NCI-H2171 (cell line): ENCODE measurements at regions not wholly inside any gene's neighbourhood (a gene's known extent, or its start where the extent isn't known, plus 50 kb on each side); places are given as distances from the start of the nearest gene placed in this dataset.

Experiments
- DNase-seq: peaks from one replicate; lab custom pipeline; 2025; lab: John Stamatoyannopoulos, UW

DNA sequence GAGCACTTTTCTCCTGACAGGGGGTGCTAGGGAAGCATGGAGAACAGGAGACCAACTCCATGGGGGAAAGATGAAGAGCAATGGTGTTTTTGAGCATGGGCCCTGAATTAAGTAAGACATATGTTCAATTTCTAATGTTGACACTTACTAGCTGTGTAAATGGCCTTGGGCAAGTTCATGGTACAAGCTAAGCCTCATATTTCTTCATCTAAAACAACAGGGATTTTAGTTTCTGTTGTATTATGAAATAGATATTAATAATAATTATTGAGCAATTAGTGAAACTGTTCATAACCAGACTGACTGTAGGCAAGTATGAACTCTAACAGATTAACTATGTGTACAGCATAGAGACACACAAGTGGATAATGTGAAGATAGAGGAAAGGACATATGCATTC, 515.0 kb upstream of the FAT1 start:
- DNase-seq = no peak

GRCh38 chr4:187251896-187252295, 528.2 kb upstream of the FAT1 start:
- no peak for DNase-seq

DNA sequence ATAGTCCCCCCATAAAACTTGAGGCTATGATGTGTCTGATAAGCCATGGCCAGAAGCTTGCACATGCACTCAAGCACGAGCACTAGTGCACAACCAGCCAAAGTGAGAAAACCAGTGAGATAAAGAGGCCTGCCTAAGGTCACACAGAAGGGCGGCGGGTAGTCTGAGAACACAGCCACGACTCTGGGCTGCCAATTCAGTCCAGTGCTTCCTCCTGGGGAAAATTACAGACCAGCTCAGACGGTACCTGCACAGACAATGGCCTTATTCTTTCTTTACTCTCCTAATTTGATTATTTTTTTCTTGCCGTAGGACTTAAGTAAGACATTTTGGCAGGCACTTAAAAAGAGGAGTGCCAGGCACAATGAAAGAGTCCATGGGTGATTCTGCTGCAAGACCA, 533.2 kb upstream of the FAT1 start:
- DNase-seq = no peak

DNA sequence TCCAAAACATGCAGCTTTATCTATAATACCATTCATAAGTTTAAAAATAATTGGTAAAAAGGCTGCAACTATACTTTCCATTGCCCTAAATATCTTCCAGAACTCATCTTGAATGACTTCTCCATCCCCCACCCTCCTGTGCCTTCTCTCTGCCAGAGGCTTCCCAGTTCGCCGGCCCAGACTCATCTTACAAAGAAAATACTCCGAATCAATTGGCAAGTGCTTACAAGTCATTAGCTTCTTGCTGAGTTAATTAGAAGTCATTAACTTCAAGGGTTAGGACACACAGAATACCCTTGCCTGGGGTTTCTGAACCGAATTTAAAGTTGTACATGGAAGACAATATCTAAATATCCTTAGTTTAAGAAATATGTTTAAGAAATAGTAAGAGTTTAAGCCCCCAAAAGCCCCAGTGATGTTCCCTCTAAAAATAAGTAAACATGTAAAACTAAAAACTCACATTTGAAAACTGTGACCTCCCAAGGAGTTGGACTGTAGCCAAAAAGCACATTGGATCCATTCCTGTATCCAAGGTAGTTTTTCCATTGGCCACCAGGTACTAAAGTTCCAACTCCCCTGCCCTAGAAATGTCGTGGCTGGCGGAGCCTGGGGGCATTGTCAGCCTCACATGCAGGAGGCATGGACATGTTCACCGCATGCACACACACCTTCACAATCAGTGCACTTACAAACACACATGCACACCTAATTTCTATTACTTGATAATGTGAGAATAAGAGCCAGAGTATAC, 535.2 kb upstream of the FAT1 start:
- no peak for DNase-seq

GRCh38 chr4:187268940-187269339, 545.3 kb upstream of the FAT1 start:
- no peak for DNase-seq

DNA sequence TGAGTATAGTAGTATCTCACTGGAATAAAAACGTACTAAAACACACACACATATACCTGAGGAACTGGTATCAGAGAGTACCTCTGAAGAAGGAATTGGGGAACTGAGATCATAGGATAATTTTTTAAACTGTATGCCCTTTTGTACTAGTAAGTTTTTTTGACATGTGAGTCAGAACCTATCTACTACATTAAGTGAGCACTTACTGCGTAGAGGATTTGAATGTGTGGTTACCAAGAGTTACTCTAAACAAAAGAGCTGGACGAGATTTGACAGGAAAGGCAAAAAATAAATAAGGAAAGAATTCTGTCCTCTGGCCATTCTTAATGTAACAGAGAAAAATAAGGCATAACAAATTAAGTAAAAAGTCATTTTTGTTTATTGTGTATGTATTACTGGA, 546.5 kb upstream of the FAT1 start:
- DNase-seq = no peak

DNA sequence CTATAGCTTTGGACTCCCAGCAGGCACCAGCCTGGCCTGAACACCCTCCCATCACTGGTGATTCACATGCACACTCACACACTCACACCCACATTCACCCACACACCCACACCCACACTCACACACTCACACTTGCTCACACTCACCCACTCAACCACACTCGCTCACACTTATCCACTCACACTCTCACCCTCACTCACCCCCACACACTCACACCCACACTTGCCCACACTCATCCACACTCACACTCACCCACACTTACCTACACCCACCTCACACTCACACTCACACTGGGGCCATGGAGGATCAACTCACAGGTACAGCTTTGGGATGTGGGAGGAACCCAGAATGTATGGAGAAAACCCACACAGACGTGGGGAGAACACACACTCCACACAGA, 548.2 kb upstream of the FAT1 start:
- no peak for DNase-seq

GRCh38 chr4:187274153-187274552, 550.5 kb upstream of the FAT1 start:
- DNase-seq = no peak

GRCh38 chr4:187276736-187277408, 553.2 kb upstream of the FAT1 start:
- DNase-seq = no peak

GRCh38 chr4:187283201-187283955, 559.7 kb upstream of the FAT1 start:
- DNase-seq = no peak

- DNase-seq = no peak
Observed at GRCh38 chr4:187286525-187286924, 562.9 kb upstream of the FAT1 start.

GRCh38 chr4:187289371-187289770, 565.7 kb upstream of the FAT1 start:
- DNase-seq = no peak

DNA sequence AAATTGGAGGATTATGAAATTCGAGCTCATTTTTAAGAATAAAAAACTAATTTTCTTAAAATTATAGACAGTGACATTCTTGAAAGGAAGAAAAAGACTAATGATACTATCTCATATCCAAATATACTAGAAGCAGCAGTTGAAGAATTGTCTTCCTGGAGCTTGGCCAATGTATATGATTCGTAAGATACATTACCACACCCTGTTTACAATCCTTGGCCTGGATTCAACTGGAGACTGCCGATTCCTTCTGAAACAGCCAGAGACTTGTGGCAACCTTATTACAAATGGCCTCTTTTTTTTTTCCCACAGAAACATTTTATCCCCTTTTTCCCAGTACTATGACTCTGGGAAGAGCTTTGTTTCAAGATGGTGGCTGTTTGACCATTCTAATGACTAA, 571.2 kb upstream of the FAT1 start:
- DNase-seq = no peak

DNA sequence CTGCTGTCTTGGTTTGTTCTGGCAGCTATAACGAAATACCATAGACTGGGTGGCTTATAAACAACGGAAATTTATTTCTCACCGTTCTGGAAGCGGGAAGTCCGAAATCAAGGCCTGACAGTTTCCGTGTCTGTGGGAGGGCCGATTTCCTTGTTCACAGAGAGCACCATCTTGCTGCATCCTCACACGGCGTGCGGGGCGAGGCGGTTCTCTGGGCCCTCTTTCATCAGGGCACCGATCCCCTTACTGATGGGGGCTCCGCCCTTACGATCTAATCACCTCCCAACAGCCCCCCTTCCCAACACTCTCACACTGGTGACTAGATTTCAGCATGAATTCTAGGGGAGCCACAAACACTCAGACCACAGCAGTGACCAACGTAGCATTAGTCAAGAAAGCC, 578.3 kb upstream of the FAT1 start:
- no peak for DNase-seq

DNA sequence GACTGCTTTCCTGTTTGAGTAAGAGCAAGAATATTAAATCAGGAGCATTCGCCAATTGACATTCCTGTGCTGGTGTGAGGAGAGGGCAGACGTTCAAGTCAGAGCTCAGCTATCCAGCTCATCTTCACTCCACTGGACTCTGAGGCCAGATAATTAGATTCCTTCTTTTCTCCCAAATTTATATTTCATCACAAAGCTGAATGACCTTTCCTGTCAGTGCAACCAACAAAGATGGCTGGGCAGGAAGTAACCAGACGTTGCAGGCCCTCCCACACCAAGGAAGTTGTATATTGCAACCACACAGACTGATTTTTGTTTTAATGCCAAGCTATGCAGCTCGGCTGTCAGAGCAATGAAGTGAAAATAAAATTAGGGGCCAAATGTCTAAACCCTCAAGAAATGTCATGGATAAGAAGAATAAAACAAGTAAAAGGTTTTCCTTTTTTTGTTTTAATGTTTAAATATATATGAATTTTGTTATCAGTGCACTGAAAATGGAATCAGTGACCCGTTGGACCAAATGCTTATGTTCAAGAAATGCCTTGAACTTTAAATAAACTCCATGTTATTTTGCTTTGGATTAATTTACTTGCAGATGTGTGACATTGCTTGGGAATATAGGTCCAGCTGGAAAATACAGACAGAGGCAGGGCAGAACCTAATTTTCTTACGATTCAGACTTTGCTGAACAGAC, 578.9 kb upstream of the FAT1 start:
- DNase-seq = no peak

GRCh38 chr4:187304133-187304532, 580.5 kb upstream of the FAT1 start:
- no peak for DNase-seq

DNA sequence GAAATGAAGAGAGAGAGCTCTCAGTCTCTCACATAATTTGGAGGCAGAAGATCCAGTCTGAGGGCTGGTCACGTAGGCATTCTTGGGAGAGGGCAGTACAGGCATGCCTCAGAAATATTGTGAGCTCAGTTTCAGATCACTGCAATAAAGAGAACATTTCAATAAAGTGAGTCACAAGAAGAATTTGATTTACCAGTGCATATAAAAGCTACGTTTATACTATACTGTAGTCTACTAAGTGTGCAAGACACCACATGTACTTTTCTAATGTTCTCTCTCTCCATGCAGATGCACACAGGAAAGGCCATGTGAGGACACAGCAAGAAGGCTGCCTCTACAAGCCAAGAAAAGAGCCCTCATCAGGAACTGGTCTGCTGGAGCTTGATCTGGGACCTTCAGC, 583.5 kb upstream of the FAT1 start:
- DNase-seq = no peak

GRCh38 chr4:187309456-187309855, 585.8 kb upstream of the FAT1 start:
- DNase-seq = no peak

- DNase-seq = no peak
Observed at GRCh38 chr4:187312299-187312698, 588.6 kb upstream of the FAT1 start.

DNA sequence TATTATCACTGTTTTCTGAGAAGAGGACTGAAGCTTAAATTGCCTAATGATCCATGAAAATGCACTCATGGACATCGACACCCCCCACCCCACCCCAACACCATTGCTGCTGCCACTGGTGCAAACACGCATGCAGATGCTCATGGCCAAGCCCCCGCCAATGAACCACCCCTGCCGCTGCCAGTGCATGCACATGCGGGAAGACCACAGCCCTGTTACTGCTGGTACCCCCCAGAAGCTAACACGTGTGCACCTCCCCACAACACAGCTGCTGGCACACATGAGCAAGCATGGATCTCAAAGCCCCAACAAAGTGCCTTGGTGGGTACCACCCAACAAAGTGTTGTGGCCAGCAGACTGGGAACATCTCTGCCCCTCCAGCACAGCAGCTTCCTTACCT, 594.1 kb upstream of the FAT1 start:
- no peak for DNase-seq

DNA sequence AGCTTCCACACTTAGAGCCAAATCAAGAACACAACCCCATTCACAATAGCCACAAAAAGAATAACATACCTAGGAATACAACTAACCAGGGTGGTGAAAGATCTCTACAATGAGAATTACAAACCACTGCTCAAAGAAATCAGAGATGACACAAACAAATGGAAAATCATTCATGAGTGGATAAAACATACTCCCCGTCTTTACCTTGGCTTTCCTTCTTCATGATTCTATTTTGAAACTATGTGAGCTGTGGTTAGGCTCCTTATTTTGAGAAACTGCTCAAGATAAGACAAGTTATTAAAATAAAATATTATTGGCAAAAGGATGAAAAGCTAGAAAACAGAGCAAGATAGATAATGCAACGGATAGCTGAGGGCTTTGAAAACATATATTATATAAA, 598.1 kb upstream of the FAT1 start:
- DNase-seq = no peak

GRCh38 chr4:187332141-187332540, 608.5 kb upstream of the FAT1 start:
- no peak for DNase-seq

DNA sequence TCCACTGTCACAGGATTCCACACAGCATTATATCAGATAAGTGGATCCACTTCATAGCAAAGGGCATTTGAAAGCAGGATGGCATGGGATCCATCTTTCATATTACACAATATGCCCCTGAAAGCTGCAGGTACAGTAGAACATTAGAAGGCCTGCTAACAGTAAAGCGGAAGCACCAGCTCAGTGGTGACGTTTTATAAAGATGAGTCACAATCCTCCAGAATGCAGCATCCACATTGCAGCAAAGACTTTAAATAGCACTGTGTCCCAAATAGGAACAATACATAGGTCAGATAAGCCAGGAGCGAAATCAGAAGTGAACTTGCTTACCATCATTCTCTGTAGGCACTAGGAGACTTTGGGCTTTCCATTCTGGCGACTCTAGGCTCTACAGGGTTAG, 609.5 kb upstream of the FAT1 start:
- no peak for DNase-seq
